T-helper 2 cell (primary cell): ENCODE measurements at regions not wholly inside any gene's neighbourhood (a gene's known extent, or its start where the extent isn't known, plus 50 kb on each side); places are given as distances from the start of the nearest gene placed in this dataset.
"Not testable (repeated sequence)": the region's sequence is repeated elsewhere in the genome, so short reads cannot be mapped to it uniquely, and the experiment has no call there.

Source experiments
- DNase-seq, 5 experiments: peaks; one replicate each; pipeline versions ENCODE4 v3.0.0 to v3.0.0-alpha.2; 2012 to 2022

DNA sequence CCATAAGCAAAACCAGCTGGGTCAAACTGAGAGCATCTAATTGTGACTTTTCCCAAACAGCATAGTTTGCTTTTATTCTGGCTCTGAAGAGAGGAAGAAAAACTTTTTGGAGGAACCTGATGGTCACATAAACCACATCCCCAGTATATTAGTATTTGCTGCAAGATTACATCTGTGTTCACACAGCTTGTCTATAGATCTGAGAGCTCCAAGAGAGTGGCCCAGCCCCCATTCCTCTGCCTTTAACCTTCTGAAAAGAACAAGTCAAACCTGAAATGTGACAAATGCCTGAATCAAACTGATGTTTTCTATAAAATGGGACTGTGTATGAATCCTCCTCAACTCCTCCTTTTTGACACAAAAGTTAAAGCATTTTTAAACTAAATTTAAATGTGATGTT lies 435.2 kb downstream of the ZNF479 start:
- DNase-seq, result not testable (repeated sequence)

DNA sequence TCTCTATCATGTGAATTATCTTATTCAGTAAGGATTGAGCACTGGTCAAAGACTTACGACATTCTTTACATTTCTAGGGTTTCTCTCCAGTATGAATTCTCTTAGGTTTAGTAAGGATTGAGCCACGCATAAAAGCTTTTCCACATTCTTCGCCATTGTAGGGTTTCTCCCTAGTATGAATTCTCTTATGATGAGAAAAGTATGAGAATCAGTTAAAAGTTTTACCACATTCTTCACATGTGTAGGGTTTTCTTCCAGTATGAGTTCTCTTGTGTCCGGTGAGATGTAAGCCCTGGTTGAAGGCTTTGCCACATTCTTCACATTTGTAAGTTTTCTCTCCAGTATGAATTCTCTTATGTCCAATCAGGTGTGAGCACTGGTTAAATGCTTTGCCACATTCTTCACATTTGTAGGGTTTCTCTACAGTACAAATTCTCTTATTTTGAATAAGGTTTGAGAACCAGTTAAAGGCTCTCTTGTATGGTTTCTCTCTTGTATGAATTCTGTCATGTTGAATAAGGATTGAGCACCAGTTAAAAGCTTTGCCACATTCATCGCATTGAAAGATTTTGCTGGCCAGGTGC lies 445.9 kb downstream of the ZNF479 start:
- no peak for DNase-seq

DNA sequence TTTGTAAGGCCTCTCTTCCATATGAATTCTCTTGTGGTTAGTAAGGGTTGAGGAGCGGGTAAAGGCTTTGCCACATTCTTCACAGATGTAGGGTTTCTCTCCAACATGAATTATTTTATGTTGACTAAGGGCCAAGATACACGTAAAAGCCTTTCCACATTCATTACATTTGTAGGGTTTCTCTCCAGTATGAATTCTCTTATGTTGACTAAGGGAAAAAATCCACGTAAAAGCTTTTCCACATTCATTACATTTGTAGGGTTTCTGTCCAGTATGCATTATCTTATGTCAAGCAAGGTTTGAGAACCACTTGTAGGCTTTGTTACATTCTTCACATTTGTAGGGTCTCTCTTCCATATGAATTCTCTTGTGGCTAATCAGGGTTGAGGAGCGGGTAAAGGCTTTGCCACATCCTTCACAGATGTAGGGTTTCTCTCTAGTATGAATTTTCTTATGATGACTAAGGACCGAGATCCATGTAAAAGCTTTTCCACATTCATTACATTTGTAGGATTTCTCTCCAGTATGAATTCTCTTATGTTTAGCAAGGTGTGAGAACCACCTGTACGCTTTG lies 493.0 kb downstream of the ZNF479 start:
- DNase-seq, result no peak

DNA sequence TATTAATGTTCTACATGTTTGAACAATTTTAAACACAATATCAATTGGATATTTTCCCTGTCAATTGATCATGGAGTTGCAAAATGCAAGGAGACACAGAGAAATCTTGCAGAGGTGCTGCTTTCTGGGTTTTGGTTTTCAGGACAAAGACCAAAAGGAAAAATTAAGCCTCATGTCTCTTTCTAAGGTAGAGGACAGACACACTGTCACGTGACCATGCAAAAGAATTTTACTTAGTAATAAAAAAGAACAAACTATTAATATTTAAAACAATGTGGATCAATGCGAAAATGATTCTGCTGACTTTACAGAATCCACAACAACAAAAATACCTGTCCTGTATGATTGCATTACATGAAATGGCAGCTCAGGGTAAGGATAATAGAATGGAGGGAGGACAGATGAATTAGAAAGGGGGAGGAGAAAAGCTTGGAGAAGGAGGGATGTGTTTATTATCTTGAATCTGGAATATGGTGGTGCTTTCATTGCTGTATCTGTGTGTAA lies 493.7 kb upstream of the NUPR2 start:
- no peak for DNase-seq

DNA sequence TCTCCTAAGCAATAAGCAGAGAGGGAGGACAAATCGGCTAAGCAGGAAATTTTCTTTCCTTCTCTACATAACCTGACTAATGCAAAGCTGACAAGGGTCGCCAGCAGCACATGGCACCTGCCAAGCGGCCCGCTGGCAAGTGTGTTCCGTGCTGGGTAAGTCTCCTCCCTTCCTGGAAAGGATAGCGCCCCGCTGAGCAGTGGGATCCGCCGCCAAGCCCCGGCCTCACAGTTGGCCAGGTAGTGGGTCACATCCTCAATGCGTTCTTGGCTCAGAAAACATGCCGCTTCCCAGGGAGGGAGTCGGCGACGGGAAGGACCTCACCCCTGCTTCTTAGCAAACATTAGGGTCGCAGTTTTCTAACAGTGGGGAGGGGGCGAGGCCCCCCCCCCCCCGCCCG lies 488.9 kb upstream of the NUPR2 start:
- no peak for DNase-seq

DNA sequence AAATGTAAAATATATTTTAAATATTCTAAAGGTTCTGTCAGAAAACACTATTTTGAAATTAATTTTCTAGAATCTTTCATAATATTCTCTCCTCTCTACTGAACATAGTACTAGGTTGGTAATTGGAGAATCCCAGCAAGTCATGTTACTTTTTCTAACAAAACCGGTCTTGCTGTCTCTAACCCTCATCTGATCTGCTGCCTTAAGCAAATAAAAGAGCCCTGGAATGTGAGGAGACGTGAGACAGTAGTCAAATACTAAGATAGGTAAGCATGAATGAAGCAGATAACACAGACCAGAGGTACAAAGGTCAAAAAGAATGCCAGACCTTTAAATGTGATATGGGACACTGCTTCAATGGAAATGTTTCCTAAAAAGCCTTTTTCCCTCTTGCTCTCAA lies 462.4 kb upstream of the NUPR2 start:
- no peak for DNase-seq

DNA sequence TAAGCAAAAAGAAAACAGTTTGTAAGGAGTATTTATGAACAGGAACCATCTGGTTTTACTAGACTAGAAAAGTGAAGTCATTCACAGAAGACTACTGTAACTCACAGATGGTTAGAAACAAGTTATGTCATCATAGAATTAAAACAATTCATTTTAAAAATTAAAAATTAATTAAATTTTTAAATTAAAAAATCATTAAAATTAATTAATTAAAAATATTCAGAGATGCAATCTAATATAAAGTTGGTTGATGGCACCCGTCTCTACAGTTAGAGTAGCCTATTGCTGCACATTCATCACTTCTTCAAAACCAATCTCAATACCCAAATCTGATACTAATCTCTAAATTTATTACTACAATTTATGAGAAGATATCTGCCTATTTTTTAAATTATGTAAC lies 454.8 kb upstream of the NUPR2 start:
- DNase-seq, result no peak

DNA sequence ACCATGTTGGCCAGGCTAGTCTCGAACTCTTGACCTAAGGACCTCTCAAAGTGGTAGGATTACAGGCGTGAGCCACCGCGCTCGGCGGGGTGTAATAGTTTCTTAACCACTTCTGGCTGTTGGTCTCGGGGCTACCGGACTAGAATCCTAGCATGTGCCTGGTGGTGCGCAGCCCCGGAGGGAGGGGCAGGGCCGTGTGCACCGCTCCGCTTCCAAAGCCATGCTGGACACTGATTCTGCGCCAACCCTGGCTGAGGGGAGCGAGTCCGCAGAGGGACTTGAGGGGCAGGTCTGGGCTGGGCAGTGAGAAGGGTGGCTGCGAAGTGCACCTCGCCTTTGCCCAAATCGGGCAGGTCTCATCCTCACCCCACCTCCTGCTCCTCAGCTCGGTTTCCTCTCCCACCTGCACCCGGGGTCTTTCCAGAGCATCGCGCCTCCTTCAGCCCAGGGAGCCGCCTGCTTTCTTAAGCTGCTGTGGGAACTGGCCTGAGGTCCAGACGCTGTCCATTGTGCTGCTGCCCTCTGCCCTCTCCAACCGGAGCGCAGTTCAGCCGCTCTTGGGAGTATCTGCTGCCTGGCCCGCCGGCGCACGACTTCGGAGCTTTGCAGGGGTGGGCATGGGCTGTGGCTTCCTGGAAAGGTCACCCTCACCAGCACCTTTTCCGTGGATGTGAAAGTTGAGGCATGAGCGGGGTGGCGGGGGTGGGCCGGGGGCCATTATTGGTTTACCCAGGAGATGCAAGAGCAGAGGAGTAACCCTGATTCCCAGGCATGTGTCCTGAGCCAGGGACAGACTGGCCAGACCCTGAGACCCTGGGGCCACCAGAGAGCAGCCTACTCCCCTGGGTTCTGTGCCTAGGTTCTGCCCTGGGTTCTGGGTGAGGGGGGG lies 422.6 kb upstream of the NUPR2 start:
- DNase-seq, result no peak

DNA sequence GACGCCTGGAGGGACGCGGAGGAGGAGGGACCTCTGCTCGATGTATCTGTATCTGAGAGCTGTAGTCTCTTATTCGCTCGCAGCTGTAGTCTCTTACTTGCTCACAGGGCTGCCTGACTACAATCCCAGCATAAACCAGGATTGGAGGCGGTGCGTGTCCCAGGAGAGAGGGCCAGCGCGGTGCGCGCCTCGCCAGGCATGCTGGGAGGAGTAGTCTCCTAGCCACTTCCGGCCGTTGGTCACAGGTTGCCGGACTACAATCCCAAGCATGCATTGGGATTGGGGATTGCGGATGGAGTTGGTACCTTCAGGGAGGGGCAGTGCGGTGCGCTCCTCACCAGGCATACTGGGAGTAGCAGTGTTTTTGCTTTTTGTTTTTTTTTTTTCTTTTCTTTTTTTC lies 421.7 kb upstream of the NUPR2 start:
- no peak for DNase-seq

DNA sequence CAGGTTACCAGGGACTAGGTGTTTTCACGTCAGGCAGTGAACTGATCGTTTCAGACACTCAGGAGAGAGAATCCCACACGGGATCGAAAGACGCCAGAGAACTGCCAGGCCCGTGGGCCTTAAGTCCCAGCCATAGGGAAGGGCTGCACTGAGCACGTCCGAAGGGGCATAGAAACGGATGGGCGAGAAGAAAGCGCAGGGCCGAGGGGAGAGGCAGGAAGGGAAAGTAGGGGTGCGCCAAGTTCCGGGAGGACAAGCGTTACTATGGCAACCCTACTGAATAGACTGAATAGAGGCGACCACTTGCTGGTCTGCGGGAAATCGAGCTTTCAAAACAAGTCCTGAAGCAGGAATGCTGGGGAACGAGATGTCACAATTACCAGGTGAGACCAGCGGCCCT lies 421.3 kb upstream of the NUPR2 start:
- no peak for DNase-seq

DNA sequence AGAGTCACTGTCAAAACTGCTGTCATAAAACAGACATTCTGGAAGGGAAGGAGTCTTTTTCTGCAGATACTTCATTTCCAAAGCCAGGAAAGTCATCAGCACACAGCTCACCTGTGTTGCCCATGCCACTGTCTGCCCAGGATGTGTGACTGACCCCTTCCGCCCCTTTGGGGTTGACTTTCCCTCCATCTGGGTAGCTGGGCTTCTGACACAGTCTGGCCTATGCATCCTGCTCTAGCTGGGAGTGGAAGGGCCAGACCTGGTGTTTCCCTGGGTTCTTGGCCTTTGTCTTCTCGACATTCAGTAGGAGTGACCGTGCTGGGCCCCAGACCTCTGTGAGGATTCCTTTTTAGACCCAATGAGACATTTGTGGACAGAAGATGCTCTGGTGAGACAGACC lies 378.9 kb upstream of the NUPR2 start:
- DNase-seq, result no peak

DNA sequence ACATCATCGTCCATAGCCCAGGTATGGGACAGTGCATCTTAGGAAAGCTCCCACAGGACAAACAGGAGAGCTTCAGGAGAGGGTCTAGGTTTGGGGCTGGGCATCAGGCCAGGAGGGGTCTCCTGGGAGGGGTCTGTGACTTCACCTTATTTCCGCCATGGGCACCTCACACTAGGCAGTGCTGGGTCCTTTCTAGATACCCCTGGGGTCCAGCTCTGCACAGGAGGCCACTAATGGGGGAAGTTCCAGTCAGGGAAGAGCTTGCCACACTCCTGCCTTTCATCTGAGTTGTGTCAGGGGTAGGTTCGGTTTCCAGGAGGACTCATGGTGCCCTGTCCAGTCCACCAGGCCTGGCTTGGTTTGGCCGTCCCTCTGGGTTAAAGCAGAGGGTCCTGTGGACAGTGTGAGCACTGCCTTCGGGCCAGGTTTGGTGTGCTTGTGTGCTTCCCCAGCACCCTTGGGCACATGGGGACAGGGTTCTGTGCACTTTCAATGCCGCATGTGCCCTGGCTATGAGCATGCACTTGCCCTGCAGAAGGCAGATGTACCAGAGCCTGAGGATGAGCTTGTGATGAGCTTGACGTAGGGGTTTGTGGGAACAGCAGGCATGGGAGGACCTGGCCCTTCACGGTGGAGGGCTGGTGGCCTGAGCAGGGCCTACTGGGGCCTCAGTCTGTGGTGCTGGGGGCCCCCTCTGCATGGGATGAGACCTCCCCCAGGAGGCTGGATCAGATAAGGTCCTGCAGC lies 377.7 kb upstream of the NUPR2 start:
- DNase-seq, result no peak

DNA sequence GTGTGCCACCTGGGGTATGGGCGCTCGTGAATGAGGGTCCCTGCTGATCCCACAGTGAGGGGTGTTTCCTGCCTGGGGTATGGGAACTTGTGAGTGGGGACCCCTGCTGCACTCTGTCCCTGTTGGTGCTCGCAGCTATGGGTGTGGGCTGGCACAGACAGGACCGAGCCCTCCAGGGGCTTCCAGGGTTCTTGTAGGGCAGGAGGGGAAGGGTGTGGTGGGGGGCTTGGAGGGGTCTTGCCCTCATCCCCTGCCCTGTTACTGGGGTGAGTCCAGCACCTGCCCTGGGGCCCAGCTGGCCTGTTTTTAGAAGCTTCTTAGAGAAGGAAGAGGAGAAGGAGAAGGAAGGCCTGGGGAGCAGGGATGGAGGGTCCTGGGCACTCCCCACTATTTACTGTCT lies 377.0 kb upstream of the NUPR2 start:
- no peak for DNase-seq

DNA sequence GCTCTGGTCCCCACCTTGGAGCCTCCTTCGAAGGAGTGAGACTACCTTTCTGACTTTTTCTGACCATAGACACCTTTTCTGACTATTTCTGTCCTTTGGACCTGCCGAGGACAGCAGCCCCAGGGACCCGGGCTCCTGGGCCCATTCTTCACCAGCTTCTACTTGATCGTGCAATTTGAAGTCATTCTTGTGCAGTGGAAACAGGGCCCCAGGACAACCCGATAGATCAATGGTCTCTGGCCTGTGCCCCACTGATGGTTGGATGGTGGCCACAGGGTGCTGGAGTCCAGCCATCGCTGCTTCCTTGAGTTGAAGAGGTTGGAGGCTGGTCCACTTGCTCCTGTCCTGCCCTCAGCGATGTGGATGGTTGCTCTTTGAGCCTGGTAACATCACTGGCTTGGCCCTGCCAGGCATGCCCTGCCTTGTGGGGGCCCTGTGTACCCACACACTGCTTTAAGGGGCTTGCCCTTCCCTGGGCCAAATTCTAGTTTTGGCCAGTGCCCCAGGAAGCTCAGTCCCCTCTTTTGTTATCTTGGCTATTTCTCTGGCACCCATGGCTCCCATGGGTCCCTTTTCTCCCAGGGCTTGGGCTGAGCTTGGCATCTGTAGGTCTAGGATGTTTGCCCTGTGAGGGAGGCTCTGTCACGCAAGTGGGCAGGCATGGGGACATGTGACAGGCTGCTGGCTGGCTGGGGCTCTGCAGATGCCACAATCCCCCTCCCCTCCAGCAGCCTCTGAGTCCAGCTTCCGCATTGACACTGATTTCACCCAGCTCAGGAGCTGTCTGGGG lies 375.6 kb upstream of the NUPR2 start:
- DNase-seq, result no peak

DNA sequence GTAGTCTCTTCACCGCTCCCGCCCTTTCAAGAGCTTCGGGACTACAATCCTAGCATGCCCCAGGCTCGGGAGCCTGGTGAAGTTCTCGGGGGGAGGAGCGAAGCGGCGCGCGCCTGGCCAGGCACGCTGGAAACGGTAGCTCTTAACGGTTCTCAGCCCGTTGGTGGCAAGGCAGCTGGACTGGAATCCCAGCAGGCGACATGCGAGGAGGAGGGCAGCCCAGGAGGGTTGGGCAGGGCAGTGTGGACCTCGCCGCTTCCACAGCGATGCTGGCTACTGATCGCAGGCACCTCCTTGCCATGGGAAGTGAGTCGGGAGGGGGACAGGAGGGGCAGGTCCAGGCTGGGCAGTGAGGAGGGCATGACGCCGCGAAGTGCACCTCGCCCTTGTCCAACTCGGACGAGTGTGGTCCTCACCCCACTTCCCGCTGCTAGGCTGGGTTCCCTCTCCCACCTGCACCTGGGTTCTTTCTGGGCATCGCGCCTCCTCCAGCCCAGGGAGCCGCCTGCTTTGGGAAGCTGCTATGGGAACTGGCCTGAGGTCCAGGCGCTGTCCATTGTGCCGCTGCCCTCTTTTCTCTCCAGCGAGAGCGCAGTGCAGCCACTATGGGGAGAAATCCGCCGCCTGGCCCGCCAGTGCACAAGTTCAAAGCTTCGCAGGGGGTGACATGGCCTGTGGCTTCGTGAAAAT lies 367.8 kb upstream of the NUPR2 start:
- no peak for DNase-seq

DNA sequence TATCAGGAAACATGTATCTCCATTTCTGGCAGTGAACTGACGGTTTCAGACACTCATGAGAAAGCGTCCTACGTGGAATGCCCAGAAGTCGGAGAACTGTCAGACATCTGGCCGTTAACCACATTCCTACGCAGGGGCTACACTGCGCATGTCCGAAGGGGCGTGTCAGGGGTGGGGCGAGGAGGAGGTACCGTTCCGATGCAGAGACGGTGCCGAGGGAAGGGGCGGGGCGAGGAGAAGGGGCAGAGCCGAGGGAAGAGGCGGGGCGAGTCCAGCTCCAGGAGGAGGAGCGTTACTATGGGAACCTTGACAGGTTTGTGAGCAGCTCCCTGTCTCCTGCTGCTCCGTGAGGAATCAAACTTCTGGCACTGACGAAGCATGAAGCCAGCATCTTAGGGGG lies 366.9 kb upstream of the NUPR2 start:
- no peak for DNase-seq

DNA sequence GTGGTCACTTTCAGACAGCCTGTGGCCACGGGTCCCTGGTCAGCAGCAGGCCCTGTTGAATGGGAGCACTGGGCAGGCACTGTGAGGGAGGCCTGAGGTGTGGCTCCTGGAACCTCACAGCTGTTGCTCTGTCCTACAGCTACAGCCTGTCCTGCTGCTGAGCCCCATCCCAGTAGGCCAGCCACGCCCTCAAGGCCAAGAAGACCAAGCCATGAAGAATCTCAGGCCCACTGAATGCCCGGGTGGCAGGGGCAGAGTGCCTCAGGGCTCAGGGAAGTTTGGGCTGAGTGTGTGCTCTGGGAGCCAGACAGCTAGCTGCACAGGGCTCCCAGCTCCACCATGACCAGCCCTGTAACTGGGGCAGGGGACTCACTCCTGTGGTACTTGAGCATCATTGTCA lies 363.5 kb upstream of the NUPR2 start:
- no peak for DNase-seq

DNA sequence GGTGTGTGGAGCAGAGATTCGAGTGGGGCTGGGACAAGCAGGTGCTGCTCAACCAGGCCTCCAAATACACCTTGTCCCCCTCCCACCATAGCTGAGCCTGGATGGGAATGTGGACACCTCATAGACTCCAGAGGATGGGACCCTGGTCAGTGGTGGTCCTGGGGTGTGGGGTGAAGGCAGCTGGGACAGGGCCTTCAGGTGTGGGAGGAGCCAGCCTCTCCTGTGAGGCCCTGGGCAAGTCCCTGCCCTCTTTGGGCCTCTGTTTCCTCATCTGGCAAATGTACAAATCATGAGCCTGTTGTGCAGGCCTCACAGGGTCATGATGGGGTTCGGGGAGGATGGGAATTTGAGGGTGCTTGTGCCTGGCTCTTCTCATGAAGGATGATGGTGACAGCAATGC lies 362.9 kb upstream of the NUPR2 start:
- DNase-seq, result no peak

DNA sequence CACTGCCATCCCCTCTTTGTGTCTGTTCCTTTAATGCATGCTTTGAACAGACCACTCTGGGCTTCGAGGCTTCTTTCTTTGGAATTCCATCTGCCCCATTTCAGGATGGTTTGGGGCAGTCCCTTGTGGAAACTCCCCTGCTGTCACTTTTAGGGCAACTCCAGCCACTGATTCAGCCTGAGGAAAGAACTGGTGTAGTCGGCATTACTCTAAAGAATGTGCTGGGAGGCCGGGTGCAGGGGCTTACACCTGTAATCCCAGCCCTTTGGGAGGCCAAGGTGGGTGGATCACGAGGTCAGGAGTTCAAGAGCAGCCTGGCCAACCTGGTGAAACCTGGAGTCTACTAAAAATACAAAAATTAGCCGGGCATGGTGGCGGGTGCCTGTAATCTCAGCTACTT lies 358.1 kb upstream of the NUPR2 start:
- DNase-seq, result no peak

DNA sequence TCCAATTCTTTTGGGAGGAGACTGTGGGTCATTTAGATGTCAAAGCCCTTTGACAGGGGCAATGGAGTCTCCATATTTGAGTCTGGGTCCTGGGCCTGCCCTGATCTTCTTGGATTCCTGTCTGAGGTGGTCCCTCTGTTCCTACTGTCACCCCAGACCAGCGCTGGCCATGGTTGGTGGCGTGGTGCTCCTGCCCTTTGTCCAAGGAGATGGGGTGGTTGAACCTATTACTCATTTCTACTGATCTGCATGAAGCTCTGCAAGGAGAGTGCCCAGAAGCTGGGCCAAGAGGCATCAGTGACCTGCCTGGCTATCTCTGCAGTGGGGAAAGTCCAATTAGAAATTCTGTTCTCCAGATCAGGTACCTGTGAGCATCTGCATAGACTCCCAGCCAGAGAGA lies 355.6 kb upstream of the NUPR2 start:
- no peak for DNase-seq

DNA sequence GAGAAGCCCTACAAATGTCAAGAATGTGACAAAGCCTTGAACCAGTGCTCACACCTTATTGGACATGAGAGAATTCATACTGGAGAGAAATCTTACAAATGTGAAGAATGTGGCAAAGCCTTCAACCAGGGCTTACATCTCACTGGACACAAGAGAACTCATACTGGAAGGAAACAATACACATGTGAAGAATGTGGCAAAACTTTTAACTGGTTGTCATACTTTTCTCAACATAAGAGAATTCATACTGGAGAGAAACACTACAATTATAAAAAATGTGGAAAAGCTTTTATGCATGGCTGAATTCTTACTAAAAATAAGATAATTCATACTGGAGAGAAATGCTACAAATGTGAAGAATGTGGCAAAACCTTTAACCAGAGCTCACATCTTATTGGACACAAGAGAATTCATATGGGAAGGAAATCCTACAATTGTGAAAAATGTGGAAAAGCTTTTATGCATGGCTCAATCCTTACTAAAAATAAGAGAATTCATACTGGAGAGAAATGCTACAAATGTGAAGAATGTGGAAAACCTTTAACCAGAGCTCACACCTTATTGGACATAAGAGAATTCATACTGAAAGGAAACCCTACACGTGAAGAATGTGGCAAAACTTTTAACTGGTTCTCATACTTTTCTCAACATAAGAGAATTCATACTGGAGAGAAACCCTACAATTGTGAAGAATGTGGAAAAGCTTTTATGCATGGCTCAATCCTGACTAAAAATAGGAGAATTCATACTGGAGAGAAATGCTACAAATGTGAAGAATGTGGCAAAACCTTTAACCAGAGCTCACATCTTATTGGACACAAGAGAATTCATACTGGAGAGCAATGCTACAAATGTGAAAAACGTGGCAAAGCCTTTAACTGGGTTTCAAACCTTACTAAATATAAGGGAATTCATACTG lies 350.6 kb upstream of the NUPR2 start:
- DNase-seq, result not testable (repeated sequence)
